WTC11 (cell line): ENCODE measurements at regions not wholly inside any gene's neighbourhood (a gene's known extent, or its start where the extent isn't known, plus 50 kb on each side); places are given as distances from the start of the nearest gene placed in this dataset.

Source experiments
- CTCF ChIP-seq: fragments of 200-600 bp; IDR thresholded peaks from 2 replicates; pipeline ENCODE4 v1.8.0; 2022; ENCODE audit warnings: antibody characterized with exemption
- ESRRA ChIP-seq: sonication (generic); formaldehyde crosslinking; IDR thresholded peaks from 2 replicates; pipeline ENCODE4 v1.8.1; 2022; ENCODE audit warnings: mild to moderate bottlenecking, missing genetic modification reagents, borderline replicate concordance

GRCh38 chr7:33738260-33738935, 166.9 kb upstream of the BMPER start:
- no peak for TF ChIP-seq CTCF
- no peak for TF ChIP-seq ESRRA (CRISPR knock-in tag)
